ENCODE measurements at regions not wholly inside any gene's neighbourhood (a gene's known extent, or its start where the extent isn't known, plus 50 kb on each side); places are given as distances from the start of the nearest gene placed in this dataset.
A peak's percentile ranks its signal among the peaks of the same experiment; 100 is the strongest.

DNA sequence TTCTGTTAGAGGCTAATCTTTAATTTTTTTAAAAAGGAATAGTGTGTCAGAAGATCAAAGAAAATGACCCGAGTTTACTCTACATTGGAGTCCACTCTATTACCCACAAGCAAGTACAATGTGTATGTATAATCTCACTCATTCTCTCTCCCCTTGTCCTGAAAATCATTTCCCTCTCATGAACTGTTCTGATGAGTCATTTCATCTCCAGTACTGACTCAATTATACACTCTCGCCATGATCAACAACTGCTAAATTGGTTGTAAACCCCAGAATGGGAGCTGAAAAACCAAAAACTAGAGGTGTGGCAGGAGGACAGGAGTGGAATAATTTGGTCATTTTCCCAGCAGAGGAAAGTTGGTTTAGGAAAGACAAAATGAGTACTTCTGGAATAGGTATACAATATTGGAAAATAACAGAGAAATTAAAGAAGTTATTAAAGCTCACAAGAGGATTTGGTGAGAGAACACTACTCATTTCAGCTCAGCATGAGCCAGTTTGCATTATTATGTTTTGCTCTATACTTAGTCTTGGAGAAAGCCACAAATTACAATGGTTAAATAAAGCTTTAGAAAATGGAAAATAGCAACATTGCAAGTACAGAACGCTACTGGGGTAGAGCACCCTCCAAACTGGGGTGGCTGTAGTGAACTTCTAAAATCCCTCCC lies 144.3 kb upstream of the PFN2 start:
- Mint-ChIP-seq H3K27me3 (ENCODE audit: low read depth) (peaks cover 35% of the 10 kb centered on the region), H3K4me1 (ENCODE audit: low read depth) (peaks cover 11% of the 10 kb centered on the region), H3K27ac (no peak overlapping the region), H3K36me3 (ENCODE audit: insufficient read depth in 2 of 2) (no peaks in the 10 kb centered on the region), H3K4me3 (no peak overlapping the region), H3K9me3 (no peaks in the 10 kb centered on the region)
- ATAC-seq (replicated peaks in 1 of 2) (peak; percentile 89 to 93), DNase-seq (no peak)

DNA sequence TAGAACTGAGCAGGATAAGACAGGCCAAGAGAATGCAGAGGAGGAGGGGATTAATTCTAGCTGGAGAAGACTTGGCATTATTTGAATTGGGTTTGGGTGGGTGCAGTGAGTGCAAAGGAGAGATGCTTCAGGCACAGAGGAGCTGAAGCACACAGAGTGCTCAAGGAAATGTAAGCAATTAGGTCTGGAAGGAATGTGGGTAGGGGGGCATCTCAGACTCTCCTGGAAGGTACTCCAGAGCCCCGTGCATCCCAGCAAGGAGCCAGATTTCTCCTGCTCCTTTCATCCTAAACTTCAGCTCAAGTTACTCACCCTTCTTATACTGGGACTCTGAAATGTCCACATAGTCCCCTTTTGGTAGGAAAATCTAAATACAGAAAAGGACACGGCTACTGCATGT lies 143.6 kb upstream of the PFN2 start:
- no peak for DNase-seq
- H3K27me3 Mint-ChIP-seq (ENCODE audit: low read depth): peaks cover 35% of the 10 kb centered on the region
- no peaks in the 10 kb centered on the region for H3K36me3 Mint-ChIP-seq (ENCODE audit: insufficient read depth in 2 of 2)
- H3K4me1 Mint-ChIP-seq (ENCODE audit: low read depth): peaks cover 11% of the 10 kb centered on the region
- no peak for ATAC-seq (replicated peaks in 1 of 2)
- H3K27ac Mint-ChIP-seq: no peak overlapping the region
- H3K4me3 Mint-ChIP-seq: no peak overlapping the region
- H3K9me3 Mint-ChIP-seq: no peaks in the 10 kb centered on the region

DNA sequence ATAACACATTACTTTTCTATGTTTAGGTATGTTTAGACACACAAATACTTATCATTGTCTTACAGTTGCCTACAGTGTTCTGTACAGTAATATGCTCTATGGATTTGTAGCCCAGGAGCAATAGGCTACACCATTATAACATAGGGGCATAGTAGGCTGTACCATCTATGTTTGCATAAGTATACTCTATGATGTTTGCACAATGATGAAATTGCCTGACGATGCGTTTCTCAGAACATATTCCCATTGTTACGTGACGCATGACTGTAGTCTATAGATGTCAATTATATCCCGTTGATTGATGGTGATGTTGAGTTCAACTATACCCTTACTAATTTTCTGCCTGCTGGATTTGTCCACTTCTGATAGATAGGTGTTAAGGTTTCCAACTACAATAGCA lies 139.4 kb upstream of the PFN2 start:
- peaks cover 7% of the 10 kb centered on the region for H3K4me1 Mint-ChIP-seq (ENCODE audit: low read depth)

DNA sequence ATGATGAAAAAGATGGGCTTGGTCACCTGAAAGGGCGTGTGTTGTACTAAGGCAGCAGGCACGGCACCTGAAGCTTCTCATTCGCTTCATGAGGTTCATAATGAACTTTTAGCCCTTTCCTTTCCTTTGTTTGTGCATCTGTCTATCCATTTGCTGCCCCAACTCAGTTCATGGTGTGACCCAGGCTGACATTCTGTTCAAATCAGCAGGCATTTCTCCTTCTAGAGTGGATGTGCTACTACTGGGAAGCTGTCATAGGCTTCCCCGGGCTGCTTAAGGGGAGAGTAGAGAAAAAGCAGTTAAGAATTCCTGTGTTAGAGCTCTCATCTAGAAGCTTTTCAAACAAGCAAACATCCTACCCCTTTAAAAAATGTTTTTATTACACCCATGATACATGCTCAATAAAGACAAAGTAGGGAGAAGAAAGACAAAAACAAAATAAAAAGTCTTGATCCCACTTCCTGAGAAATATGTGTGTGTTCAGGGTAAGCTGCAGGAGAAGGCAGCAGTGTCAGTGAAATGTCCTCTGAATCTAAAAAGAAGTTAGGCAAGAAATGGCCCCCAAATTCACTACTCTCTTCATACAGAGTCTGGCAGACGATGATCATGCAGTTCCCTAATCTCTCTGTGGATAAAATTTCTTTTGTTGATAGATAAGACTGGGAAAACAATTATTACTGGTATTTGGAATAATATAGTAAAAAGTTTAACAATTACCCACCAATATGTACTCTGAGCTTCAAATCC lies 136.9 kb upstream of the PFN2 start:
- Mint-ChIP-seq H3K36me3 (ENCODE audit: insufficient read depth in 2 of 2) (no peaks in the 10 kb centered on the region), H3K27ac (no peak overlapping the region), H3K4me1 (ENCODE audit: low read depth) (no peaks in the 10 kb centered on the region), H3K9me3 (no peaks in the 10 kb centered on the region), H3K4me3 (no peak overlapping the region), H3K27me3 (ENCODE audit: low read depth) (peaks cover 38% of the 10 kb centered on the region)
- no peak for DNase-seq
- ATAC-seq (replicated peaks in 1 of 2): no peak

More for the DNA sequence above, 139.4 kb upstream of the PFN2 start:
- Mint-ChIP-seq H3K36me3 (ENCODE audit: insufficient read depth in 2 of 2) (no peaks in the 10 kb centered on the region), H3K9me3 (no peaks in the 10 kb centered on the region), H3K4me3 (no peak overlapping the region), H3K27ac (no peak overlapping the region), H3K27me3 (ENCODE audit: low read depth) (peaks cover 35% of the 10 kb centered on the region)
- DNase-seq (no peak), ATAC-seq (replicated peaks in 1 of 2) (no peak)

DNA sequence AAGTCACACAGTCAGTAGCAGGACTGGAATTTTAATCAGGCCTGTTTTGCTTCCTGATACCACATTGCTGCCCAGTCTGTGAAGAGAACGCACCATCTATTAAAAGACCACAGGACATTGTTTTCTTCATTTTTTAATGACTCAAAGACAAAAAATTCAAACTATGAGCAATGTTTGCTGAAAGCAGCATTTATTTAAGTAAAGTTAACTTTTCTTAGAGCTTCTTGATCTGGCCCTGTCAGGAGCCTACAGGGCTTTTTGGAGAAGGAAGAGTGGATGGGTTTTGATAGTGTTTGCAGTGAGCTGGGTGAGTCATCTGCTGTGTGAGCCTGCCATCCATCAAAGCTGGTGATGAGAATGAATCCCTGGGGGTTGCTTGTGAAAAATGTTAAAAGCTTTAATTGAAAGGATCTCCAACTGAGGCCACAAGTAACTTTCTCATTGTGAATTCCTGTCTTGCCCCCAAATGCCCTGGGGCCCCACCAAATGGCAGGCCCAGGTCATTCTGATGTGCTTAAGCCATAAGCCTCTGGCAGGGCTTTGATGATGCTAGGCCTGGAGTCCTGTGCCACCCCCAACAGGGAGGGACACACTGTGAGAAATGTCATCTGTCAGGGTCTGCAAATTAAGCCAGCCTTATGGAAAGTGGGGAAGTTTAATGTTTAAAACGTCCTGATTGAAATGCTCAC lies 136.2 kb upstream of the PFN2 start:
- no peaks in the 10 kb centered on the region for H3K4me1 Mint-ChIP-seq (ENCODE audit: low read depth)
- no peaks in the 10 kb centered on the region for H3K36me3 Mint-ChIP-seq (ENCODE audit: insufficient read depth in 2 of 2)
- no peak for ATAC-seq (replicated peaks in 1 of 2)
- no peaks in the 10 kb centered on the region for H3K9me3 Mint-ChIP-seq
- H3K27ac Mint-ChIP-seq: no peak overlapping the region
- H3K27me3 Mint-ChIP-seq (ENCODE audit: low read depth): peaks cover 38% of the 10 kb centered on the region
- no peak overlapping the region for H3K4me3 Mint-ChIP-seq
- DNase-seq: no peak

DNA sequence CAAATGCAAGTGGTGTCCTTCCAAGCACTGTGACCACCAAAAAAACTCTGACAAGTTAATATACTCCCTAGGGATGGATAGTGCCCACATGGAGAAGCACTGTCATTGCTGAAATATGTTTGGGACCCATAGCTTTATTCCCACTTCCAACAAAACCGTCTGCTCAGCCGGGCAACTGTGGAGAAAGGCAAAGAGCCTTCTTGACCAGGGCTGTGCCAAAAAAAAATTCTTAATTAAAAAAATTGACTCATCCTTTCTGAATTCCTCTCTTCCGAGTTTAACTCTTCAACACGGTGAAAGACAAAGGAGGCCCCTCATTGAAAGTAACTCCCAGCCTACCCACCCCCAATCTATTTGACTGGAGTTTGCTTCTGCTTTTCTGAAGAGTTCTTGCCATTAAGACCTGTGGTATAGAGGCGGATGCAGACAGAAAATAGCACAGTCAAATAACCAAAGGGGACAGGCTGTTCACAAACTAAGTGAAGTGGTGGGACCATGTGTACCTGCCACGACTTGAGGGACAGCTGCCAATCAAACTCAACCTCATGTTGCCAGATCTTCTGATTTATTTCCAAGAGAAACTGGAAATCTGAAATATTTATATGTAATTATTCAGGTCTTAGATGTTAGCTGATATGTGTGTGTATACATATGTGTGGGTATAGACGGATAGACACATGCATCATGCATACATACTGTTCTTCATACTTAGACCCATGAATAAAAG lies 135.4 kb upstream of the PFN2 start:
- Mint-ChIP-seq H3K4me1 (ENCODE audit: low read depth) (no peaks in the 10 kb centered on the region), H3K36me3 (ENCODE audit: insufficient read depth in 2 of 2) (no peaks in the 10 kb centered on the region), H3K4me3 (no peak overlapping the region), H3K27me3 (ENCODE audit: low read depth) (peaks cover 41% of the 10 kb centered on the region), H3K27ac (no peak overlapping the region), H3K9me3 (no peaks in the 10 kb centered on the region)
- ATAC-seq (replicated peaks in 1 of 2) (no peak), DNase-seq (no peak)

DNA sequence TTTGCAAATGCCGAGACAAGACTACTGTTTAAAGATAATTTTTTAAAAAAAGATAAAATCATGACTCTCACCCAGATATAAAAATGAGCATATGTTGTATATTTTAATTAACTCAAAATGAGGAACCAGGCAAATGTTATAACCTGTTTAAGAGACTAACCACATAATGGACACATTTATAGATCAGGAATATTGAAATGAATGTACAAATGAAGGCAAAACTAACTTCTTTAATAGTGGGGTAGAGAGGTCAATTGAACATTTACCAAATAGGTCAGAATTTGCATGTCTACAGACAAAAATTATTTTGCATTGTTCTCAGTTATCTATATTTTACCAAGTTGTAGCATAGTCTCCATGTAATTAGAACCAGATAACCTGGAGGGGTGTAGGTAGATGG lies 134.3 kb upstream of the PFN2 start:
- no peaks in the 10 kb centered on the region for H3K36me3 Mint-ChIP-seq (ENCODE audit: insufficient read depth in 2 of 2)
- ATAC-seq (replicated peaks in 1 of 2) (no peak), DNase-seq (no peak)
- H3K9me3 Mint-ChIP-seq: no peaks in the 10 kb centered on the region
- no peak overlapping the region for H3K4me3 Mint-ChIP-seq
- peaks cover 47% of the 10 kb centered on the region for H3K27me3 Mint-ChIP-seq (ENCODE audit: low read depth)
- no peak overlapping the region for H3K27ac Mint-ChIP-seq
- no peaks in the 10 kb centered on the region for H3K4me1 Mint-ChIP-seq (ENCODE audit: low read depth)

DNA sequence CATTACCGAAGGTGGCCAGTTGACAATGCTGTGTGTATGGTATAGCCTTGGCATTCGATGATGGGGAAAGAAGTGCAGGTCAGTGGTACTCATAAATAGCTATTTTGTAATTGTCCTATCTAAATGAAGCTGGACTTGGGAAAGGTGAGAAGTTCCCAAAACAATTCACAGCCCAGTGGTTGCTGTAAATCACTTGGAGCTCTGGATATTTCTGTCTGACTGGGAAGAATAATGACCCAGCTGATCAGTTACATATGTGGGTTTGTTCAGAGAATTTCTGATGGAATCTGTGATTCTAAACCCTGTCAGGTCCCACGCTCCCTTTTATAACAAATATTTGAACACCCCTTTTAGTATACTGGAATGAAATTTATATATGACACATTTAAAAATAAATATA lies 133.9 kb upstream of the PFN2 start:
- no peak overlapping the region for H3K4me3 Mint-ChIP-seq

DNA sequence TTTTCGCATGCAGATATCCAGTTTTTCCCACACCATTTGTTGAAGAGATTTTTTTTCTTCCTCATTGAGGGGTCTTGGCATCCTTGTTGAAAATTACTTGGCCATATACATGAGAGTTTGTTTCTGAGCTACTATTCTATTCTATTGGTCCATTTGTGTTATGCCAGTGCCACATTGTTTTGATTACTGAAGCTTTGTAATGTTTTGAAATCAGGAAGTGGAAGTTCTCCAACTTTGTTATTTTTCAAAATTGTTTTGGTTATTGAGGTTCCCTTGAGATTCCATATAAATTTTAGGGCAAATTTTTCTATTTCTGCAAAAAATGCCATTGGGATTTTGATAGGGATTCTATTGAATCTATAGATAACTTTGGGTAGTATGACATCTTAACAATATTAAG lies 130.3 kb upstream of the PFN2 start:
- Mint-ChIP-seq H3K27me3 (ENCODE audit: low read depth) (peaks cover 29% of the 10 kb centered on the region), H3K4me3 (no peak overlapping the region), H3K4me1 (ENCODE audit: low read depth) (peaks cover 23% of the 10 kb centered on the region), H3K9me3 (peaks cover 0 to 2% of the 10 kb centered on the region in 2 donors), H3K36me3 (ENCODE audit: insufficient read depth in 2 of 2) (no peaks in the 10 kb centered on the region), H3K27ac (no peak overlapping the region)
- DNase-seq (no peak), ATAC-seq (replicated peaks in 1 of 2) (no peak)

More for the DNA sequence above, 133.9 kb upstream of the PFN2 start:
- Mint-ChIP-seq H3K9me3 (peaks cover 0 to 2% of the 10 kb centered on the region in 2 donors), H3K36me3 (ENCODE audit: insufficient read depth in 2 of 2) (no peaks in the 10 kb centered on the region), H3K27me3 (ENCODE audit: low read depth) (peaks cover 52% of the 10 kb centered on the region), H3K27ac (no peak overlapping the region), H3K4me1 (ENCODE audit: low read depth) (no peaks in the 10 kb centered on the region)
- ATAC-seq (replicated peaks in 1 of 2) (no peak), DNase-seq (no peak)

DNA sequence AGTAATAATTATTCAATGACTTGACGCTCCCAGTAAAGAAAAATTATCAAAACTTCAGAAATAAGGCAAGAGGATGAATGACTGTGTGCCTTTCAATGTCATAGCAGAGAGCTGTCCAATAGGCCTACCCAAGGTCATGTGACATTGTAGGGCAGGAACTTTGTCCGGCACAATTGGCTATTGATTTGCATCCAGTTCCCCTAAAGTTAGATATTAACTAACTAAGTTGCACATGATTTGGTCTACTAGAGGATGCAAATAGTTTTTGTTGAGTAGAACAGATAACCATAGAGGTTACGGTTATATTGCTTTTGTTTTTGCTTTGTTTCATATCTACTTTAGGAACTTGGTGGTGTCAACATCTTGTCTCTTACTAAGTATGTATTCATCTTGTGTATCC lies 127.9 kb upstream of the PFN2 start:
- H3K27ac Mint-ChIP-seq: no peak overlapping the region
- peaks cover 23% of the 10 kb centered on the region for H3K4me1 Mint-ChIP-seq (ENCODE audit: low read depth)
- no peak overlapping the region for H3K4me3 Mint-ChIP-seq
- ATAC-seq (replicated peaks in 1 of 2) (no peak), DNase-seq (no peak)
- H3K9me3 Mint-ChIP-seq: peaks cover 0 to 2% of the 10 kb centered on the region in 2 donors
- H3K27me3 Mint-ChIP-seq (ENCODE audit: low read depth): peaks cover 26% of the 10 kb centered on the region
- no peaks in the 10 kb centered on the region for H3K36me3 Mint-ChIP-seq (ENCODE audit: insufficient read depth in 2 of 2)

DNA sequence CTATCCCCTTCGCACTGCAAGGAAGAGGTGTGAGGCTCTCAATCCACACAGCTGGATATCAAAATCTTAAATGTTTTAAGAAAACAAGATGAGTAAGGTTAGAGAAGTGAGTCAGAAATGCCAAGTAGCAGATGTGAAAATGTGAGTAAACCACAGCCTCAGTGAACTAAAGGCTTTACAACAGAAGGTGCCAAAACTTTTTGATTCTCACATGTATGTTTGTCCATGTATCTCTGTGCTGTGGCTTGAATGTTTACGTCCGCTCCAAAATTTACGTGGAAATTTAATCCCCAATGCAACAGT lies 126.8 kb upstream of the PFN2 start:
- Mint-ChIP-seq H3K27me3 (ENCODE audit: low read depth) (peaks cover 32% of the 10 kb centered on the region), H3K4me1 (ENCODE audit: low read depth) (peaks cover 23% of the 10 kb centered on the region), H3K4me3 (peak overlapping the region; percentile 53 to 56), H3K36me3 (ENCODE audit: insufficient read depth in 2 of 2) (no peaks in the 10 kb centered on the region), H3K27ac (no peak overlapping the region), H3K9me3 (peaks cover 0 to 2% of the 10 kb centered on the region in 2 donors)
- DNase-seq (no peak), ATAC-seq (replicated peaks in 1 of 2) (peak; percentile 95 to 96)

DNA sequence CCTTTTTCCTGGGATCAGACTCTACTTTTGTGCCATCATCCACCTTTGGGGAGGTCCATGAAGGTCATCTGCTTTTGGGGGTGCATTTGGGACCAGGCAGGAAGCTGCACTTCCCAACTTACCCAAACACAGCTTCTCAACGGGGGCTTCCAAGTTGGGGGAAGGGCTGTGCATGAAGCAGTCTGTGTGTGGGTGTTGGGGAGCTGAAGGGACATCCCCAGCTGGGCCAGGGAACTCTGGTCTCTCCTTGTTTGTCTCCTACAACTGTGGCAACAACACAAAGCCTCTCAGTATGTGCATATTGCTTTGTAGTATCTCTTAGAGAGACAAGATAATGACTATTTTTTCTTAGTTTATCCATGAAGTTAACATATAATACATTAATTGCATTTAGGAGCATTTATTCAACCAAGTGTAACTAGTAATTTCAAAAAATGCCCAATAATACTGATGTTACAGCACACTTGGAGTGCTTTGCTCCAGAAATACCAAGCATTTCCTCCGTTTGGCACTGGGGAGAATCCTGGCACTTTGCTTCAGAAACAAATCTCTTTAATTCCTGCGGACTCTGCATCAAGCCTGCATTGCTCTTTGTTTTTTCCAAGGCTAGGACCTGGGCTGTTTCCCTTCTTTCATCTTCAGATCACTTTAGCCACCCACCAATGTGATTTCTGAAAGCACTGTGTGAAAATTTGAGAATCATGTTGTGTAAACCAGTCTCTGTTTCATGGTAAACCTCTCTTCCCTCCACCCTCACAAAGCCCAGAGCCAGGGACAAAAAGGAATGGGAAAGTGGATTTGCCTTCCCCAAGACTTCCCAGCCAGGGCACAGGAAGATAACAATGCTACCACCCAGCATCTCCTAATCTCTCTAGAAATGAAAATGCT lies 126.2 kb upstream of the PFN2 start:
- DNase-seq: no peak
- Mint-ChIP-seq H3K9me3 (peaks cover 0 to 2% of the 10 kb centered on the region in 2 donors), H3K27ac (no peak overlapping the region), H3K4me1 (ENCODE audit: low read depth) (peaks cover 23% of the 10 kb centered on the region), H3K27me3 (ENCODE audit: low read depth) (peaks cover 33% of the 10 kb centered on the region), H3K4me3 (peak overlapping the region; percentile 53 to 56), H3K36me3 (ENCODE audit: insufficient read depth in 2 of 2) (no peaks in the 10 kb centered on the region)
- peak in 1 of 2 donors; percentile 53 for ATAC-seq (replicated peaks in 1 of 2)

All from activated T-cell treated with anti-CD3 and anti-CD28 coated beads, Interleukin-2, amount 50 U/mL, for 72 hours (primary cell).